Calu3 (cell line): ENCODE measurements at regions not wholly inside any gene's neighbourhood (a gene's known extent, or its start where the extent isn't known, plus 50 kb on each side); places are given as distances from the start of the nearest gene placed in this dataset.

ENCODE experiments used
- BruUV-seq: library from RNA; stranded (reverse); fragments of 400-500 nt; replicated peaks from 2 replicates; lab custom pipeline; 2021; lab: Mats Ljungman, UMichigan
- CTCF ChIA-PET: fragments of 300-600 bp; sonication (Branson Sonifier 250); formaldehyde crosslinking; loops from one replicate; lab custom pipeline; 2022; ENCODE audit warnings: antibody characterized with exemption; lab: Charles Lee
- DNase-seq: peaks from one replicate; pipeline ENCODE4 v3.0.0; 2022
- H3K27ac Mint-ChIP-seq: one replicate; pipeline ENCODE4 v1.8.0; 2022; ENCODE audit warnings: mixed read lengths; ENCODE audit not compliant: unreplicated experiment
- H3K27me3 Mint-ChIP-seq: one replicate; pipeline ENCODE4 v1.8.0; 2022; ENCODE audit warnings: mixed read lengths; ENCODE audit not compliant: unreplicated experiment
- H3K36me3 Mint-ChIP-seq: one replicate; pipeline ENCODE4 v1.8.0; 2022; ENCODE audit warnings: mild to moderate bottlenecking, moderate library complexity, mixed read lengths; ENCODE audit not compliant: insufficient read depth, unreplicated experiment
- H3K4me1 Mint-ChIP-seq: one replicate; pipeline ENCODE4 v1.8.0; 2022; ENCODE audit warnings: mild to moderate bottlenecking, low read depth, mixed read lengths; ENCODE audit not compliant: unreplicated experiment
- H3K4me3 Mint-ChIP-seq: one replicate; pipeline ENCODE4 v1.8.0; 2022; ENCODE audit warnings: mild to moderate bottlenecking, low read depth, moderate library complexity, mixed read lengths; ENCODE audit not compliant: unreplicated experiment
- H3K9me3 Mint-ChIP-seq: one replicate; pipeline ENCODE4 v1.8.0; 2022; ENCODE audit warnings: low read depth, mixed read lengths; ENCODE audit not compliant: unreplicated experiment
- intact Hi-C: fragments of 100-400 bp; cut with micrococcal nuclease; formaldehyde crosslinking; loops from one replicate; pipeline ENCODE4 v1.10.0; 2022; ENCODE audit not compliant: unreplicated experiment
- TF ChIP-seq, protein P1 (sequence below): fragments of 200-600 bp; IDR thresholded peaks from one replicate; pipeline ENCODE4 v1.8.0; 2022; ENCODE audit warnings: antibody characterized with exemption; ENCODE audit not compliant: unreplicated experiment

DNA sequence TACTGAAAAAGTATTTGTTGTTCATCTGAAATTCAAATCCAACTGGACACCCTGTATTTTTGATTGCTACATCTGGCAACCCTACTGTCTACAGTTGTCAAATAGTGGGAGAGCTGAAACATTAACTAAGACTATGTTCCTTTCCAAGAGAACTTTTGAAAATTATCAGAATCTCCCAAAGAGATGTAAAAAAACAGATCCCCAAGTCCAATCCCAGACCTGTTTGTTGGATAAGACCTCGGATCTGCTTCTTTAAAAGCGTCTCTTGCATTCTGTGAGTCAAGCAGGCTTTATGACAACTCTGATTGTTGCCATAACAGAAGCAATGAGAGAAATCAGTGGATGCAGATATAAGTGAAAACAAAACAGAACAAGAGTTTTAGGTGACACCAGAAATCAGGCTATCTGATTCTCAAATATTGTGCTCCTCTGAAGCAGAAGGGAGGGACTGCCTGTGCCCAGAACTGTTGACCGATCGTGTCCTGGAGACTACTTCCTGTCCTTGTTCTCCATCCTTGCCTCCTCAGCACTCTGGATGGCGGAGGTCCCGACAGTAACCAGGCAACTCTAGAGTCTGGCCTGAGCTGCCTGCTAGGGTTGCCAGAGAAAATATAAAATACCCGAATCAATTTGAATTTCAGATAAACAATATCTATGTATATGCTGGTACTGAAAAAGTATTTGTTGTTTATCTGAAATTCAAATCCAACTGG lies 853.8 kb downstream of the MAFB start:
- TF ChIP-seq, protein P1, sequence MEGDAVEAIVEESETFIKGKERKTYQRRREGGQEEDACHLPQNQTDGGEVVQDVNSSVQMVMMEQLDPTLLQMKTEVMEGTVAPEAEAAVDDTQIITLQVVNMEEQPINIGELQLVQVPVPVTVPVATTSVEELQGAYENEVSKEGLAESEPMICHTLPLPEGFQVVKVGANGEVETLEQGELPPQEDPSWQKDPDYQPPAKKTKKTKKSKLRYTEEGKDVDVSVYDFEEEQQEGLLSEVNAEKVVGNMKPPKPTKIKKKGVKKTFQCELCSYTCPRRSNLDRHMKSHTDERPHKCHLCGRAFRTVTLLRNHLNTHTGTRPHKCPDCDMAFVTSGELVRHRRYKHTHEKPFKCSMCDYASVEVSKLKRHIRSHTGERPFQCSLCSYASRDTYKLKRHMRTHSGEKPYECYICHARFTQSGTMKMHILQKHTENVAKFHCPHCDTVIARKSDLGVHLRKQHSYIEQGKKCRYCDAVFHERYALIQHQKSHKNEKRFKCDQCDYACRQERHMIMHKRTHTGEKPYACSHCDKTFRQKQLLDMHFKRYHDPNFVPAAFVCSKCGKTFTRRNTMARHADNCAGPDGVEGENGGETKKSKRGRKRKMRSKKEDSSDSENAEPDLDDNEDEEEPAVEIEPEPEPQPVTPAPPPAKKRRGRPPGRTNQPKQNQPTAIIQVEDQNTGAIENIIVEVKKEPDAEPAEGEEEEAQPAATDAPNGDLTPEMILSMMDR, result no peak

DNA sequence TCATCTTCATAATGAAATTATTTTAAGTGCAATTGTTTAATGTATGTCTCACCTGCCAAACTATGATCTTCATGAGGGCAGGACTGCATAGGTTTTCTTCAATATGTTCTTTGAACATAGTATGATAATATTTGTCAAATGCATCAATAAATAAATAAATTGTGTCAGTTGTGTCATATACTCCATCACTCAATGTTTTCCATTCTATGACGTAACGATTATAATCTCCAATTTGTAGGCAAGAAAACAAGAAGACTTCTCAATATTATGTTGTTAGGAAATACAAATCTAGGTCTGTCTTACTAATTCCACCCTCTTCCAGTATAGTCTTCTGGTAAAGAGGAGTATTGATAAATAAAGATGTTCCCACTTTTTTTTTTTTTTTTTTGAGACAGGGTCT lies 858.1 kb downstream of the MAFB start:
- no TSS peak for BruUV-seq
- TF ChIP-seq, protein P1, result no peak
- intact Hi-C loops, result no loop called here
- CTCF ChIA-PET, result no interaction called here
- no peaks in the 10 kb centered on the region for H3K36me3 Mint-ChIP-seq
- H3K9me3 Mint-ChIP-seq, result peaks cover 19% of the 10 kb centered on the region
- no peak for DNase-seq
- no peak overlapping the region for H3K4me3 Mint-ChIP-seq
- no peaks in the 10 kb centered on the region for H3K27me3 Mint-ChIP-seq
- H3K4me1 Mint-ChIP-seq, result no peaks in the 10 kb centered on the region
- no peak overlapping the region for H3K27ac Mint-ChIP-seq

More for the DNA sequence above, 853.8 kb downstream of the MAFB start:
- BruUV-seq, result no TSS peak
- no peak for DNase-seq
- CTCF ChIA-PET, result no interaction called here
- no peaks in the 10 kb centered on the region for H3K27me3 Mint-ChIP-seq
- H3K4me3 Mint-ChIP-seq, result no peak overlapping the region
- H3K36me3 Mint-ChIP-seq, result no peaks in the 10 kb centered on the region
- no peak overlapping the region for H3K27ac Mint-ChIP-seq
- H3K9me3 Mint-ChIP-seq, result peaks cover 20% of the 10 kb centered on the region
- no peaks in the 10 kb centered on the region for H3K4me1 Mint-ChIP-seq
- intact Hi-C loops, result no loop called here

DNA sequence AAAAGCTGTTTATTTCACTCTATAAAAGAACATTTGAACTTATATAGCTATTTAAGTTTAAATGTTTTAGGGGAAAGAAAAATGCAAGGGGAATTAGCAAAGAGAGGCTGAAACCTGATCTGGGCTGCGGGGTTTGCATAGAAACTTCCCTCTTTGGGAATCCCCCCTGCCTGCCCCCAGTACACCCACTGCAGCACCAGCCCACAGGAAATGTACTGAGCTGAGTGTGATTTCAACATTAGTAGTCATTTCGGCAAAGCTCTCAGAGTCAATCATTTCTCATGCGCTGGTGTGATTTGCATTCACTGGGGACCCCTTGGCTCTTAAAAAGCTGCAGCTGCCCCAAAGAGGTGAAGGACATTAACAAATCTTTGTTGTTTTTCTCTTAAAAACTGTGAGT lies 859.4 kb downstream of the MAFB start:
- Mint-ChIP-seq H3K9me3 (peaks cover 20% of the 10 kb centered on the region), H3K27me3 (no peaks in the 10 kb centered on the region), H3K4me1 (no peaks in the 10 kb centered on the region), H3K4me3 (no peak overlapping the region), H3K36me3 (no peaks in the 10 kb centered on the region), H3K27ac (no peak overlapping the region)
- no TSS peak for BruUV-seq
- DNase-seq, result no peak
- TF ChIP-seq, protein P1, result no peak
- CTCF ChIA-PET, result no interaction called here
- intact Hi-C loops, result no loop called here

DNA sequence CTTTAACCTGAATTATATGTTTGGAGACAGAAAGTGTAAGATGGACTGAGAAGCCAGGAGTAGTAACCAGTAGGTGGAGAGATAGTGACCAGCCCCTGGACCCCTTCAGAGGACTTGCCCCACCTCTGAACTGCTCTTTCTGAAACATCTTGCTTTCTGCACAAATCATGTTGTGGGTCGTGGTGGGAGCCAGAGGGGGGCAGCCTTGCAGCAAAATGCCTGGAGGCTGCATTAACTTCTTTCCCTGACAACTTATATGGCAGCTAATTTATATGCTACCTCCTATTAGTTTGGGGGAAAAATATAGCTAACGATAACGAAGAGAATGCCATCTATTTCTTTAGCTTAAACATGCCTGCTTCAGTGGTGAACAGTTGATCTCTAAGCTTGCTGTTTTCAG lies 859.8 kb downstream of the MAFB start:
- Mint-ChIP-seq H3K4me1 (no peaks in the 10 kb centered on the region), H3K9me3 (peaks cover 18% of the 10 kb centered on the region), H3K4me3 (no peak overlapping the region), H3K36me3 (no peaks in the 10 kb centered on the region), H3K27ac (no peak overlapping the region), H3K27me3 (no peaks in the 10 kb centered on the region)
- CTCF ChIA-PET, result no interaction called here
- no TSS peak for BruUV-seq
- TF ChIP-seq, protein P1, result no peak
- intact Hi-C loops, result no loop called here
- no peak for DNase-seq
